ENCODE measurements at regions not wholly inside any gene's neighbourhood (a gene's known extent, or its start where the extent isn't known, plus 50 kb on each side); places are given as distances from the start of the nearest gene placed in this dataset.

- TF ChIP-seq EZH2phosphoT487 (IDR thresholded peaks at IDR 0.05; ENCODE audit: borderline replicate concordance, low read depth): no peak
- TF ChIP-seq CTCF (IDR thresholded peaks at IDR 0.05): no peak
- TF ChIP-seq RAD21 (IDR thresholded peaks at IDR 0.05; ENCODE audit: low read length): no peak
- no peak for TF ChIP-seq USF1 (IDR thresholded peaks at IDR 0.05; ENCODE audit: borderline replicate concordance, low read depth)
- no peak for TF ChIP-seq GABPA (IDR thresholded peaks at IDR 0.05; ENCODE audit: low read depth)
- no peak for TF ChIP-seq TCF12 (IDR thresholded peaks at IDR 0.05)
- no peak for TF ChIP-seq YY1 (IDR thresholded peaks at IDR 0.05; ENCODE audit: low read depth)
- no peak for TF ChIP-seq MAX (IDR thresholded peaks at IDR 0.05; ENCODE audit: low read depth)
- no peak for TF ChIP-seq POLR2AphosphoS5 (IDR thresholded peaks at IDR 0.05; ENCODE audit: low read depth, low read length)
- no peak for TF ChIP-seq ZBTB33 (IDR thresholded peaks at IDR 0.05; ENCODE audit: borderline replicate concordance, low read depth)
- TF ChIP-seq GATA2 (CRISPR knock-in tag; IDR thresholded peaks at IDR 0.05): no peak
- TF ChIP-seq TAF1 (IDR thresholded peaks at IDR 0.05; ENCODE audit: borderline replicate concordance, low read depth, low read length): no peak
- TF ChIP-seq REST (IDR thresholded peaks at IDR 0.05; ENCODE audit: low read depth, low read length): no peak
Measured at GRCh38 chr3:22373827-22374226, 622.8 kb upstream of the ZNF385D start.

Data from SK-N-SH (cell line).